ENCODE measurements at regions not wholly inside any gene's neighbourhood (a gene's known extent, or its start where the extent isn't known, plus 50 kb on each side); places are given as distances from the start of the nearest gene placed in this dataset.
A peak's percentile ranks its signal among the peaks of the same experiment; 100 is the strongest.

GRCh38 chr9:107932601-107933000 is 443.0 kb upstream of the KLF4 start:
- no peak for DNase-seq

- DNase-seq: no peak
These were observed 442.5 kb upstream of the KLF4 start for GRCh38 chr9:107932046-107932445.

- no peak for DNase-seq
These were observed 441.6 kb upstream of the KLF4 start for GRCh38 chr9:107931071-107931715.

DNA sequence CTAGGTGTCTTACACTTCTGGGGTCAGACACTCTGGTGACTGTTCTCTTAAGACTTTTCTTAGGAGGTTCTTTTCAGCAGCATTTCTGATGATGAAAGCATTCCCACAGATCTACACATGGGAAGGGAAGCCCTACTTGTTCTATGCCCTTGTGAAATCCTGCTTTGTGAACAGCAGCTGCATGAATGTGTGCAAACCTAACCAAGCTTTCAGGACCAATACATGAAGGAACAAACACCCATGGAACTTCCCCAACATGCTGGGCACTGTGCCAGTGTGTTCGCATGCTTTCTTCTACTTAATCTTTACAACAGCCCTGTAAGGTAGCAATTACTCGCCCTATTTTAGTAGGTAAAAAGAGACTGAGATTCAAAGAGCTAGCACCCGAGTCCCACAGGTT is 439.9 kb upstream of the KLF4 start:
- DNase-seq: no peak

DNA sequence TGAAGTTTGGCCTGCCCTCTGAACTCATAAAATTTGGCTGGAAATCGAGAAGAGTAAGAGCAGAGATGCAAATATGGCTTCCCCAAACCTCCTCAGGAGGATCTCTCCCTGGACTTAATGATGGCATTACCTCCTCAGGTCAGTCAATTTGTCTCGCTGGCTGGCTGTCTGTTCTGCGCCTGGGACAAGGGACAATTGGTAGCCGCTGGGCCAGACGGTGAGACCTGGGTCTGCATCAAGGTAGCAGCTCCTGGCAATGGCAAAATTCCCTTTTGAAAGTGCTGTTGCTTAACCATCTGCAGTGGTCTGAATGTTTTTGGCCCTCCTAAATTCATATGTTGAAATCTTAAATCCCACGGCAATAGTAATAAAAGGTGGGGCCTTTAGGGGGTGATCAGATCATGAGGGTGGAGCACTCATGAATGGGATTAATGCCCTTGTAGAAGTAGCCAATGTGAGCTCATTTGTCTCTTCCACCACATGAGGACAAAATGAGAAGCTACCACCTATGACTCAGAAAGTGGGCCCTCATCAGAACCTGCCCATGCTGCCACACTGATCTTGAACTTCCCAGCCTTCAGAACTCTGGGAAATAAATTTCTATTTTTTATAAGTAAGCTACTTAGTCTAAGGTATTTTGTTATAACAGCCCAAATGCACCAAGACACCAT is 439.3 kb upstream of the KLF4 start:
- DNase-seq: no peak

DNA sequence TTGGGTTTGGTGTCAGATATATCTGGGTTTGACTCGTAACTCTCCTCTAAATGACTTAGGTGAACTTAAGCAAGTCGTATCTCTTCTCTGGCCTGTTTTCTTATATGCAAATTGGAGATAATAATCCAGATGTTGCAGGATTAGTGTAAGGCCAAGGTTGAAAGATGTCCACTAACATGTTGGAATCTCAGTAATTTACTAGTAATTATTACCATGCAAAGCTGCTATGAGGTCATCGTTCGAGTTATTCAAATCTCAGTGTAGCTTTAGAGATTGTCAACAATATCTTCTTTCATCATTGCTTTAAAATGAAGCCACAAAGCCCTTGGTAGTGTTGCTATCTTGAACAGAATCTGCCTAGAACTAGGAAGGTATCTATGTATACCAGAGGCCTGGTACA is 437.7 kb upstream of the KLF4 start:
- no peak for DNase-seq

GRCh38 chr9:107925749-107926297 is 436.3 kb upstream of the KLF4 start:
- no peak for DNase-seq

DNA sequence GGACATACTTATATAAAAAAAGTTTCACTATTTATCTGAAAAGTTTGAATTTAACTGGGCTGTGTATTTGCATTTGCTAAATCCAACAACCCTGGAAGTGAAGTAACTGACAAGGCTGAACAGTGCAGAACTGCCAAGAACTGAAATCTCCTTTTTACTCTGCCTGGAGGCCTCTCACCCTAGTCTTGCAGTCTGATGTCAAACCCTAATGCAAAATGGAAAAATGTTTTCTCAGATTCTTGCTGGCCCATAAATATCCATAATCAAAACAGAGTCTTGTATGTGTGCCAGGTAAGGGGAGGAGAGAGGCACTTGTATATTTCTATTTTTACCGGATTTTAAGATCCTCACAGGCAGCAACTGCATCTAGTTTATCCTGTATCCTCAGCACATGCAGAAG is 432.7 kb upstream of the KLF4 start:
- no peak for DNase-seq

GRCh38 chr9:107919263-107919662 is 429.7 kb upstream of the KLF4 start:
- no peak for DNase-seq

DNA sequence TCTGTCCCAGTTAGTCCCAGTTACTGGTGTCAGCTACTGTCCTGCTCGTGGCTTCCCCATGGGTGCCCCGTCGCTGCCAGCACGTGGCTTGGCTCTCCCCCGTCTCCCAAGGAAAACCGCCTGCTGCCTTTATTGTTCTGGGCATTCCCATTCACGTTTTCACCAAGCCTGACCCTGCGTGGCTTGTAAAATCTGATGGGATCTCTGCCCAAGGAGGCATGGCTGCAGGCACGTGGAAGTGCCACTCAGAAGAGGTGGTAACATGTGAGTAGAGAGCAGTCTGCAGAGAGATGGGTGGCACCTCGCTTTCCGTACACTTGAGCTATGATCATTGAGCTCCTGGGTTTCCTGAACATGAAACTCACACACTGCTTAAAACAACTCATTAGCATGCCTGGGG is 429.2 kb upstream of the KLF4 start:
- DNase-seq: no peak

DNA sequence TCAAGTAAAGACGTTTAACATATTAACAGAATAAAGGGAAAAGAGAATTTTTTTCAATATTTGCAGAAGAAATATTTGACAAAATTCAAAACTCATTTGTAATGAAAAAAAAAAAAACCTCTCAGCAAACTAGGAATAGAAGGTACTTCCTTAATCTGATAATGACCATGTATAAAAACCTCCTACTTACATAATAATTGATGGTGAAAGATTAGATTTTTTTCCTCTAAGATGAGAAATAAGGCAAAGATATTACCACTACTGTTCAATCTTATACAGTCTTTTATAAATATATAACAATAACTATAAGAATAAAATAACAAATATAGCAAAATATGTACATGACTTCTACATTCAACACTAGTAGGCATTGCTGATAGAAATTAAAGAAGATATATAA is 424.6 kb upstream of the KLF4 start:
- DNase-seq: no peak

DNA sequence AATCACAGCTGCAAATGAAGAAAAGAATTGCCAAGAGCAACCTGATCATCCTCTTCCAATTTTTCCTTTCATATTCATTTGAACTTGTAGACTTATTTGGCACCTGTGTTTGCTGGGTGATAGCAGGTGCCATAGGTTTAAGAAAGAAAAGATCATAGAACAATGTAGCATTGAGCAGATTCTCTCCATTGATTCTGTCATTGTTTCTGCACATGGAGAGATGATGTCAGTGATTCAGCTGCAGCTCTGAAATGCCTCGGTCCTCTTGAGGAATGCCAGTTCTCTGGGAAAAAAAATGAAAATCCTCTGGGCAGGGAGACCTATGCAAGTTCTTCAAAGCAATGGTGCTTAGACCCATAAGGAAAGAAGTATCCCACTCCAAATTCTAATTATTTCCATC is 418.1 kb upstream of the KLF4 start:
- no peak for DNase-seq

- DNase-seq: no peak
These were observed 417.7 kb upstream of the KLF4 start for GRCh38 chr9:107907255-107907654.

DNA sequence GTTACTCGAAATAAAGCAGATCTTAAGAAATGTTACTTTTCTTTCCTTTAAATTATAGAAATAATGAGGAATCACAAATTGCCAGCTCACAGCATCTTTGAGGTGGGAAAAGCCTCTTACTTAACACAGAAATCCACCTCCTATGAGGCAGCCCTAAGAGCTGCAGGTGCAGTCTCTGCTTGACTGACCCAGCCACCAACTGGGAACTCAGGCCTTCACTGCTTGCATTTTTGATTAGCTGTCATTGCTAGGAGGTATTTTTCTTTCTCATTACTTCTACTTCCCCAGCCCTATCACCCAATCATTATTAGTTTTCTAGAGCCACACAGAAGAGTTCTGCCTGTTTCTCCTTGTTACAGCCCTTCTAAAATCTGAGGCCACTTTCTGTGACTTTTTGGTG is 416.5 kb upstream of the KLF4 start:
- no peak for DNase-seq

DNA sequence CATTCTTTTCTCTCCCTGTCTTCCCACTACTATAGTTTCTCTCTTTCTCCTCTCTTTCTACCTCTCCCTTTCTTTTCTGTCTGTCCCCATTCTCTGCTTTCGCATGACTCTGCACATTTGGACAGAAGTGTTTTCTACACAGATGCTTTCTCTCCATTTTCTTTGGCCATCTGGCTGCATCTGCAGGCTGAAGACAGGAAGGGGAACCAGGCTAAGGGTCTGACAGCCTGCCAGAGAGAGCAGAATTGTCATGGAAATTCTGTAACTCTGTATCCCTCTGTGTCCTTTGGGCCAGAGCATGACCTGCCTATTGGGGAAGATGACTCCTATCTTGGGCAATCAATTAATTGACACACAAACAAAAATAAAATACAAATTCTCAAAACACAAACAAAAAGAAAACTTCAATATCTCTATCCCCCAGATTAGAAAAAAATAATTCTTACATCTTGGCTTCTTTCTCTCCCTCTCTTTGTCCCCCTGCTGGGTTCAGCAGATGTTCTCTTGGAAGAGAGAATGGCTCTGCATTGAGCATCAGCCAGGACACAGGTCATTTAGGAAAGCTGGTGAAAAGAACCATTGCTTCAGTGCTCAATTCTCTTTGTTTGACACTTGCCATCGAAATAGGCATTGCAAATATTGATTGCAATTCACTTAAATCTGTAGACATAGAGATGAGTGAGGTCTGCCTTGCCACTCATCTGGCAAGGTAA is 415.9 kb upstream of the KLF4 start:
- DNase-seq: no peak

DNA sequence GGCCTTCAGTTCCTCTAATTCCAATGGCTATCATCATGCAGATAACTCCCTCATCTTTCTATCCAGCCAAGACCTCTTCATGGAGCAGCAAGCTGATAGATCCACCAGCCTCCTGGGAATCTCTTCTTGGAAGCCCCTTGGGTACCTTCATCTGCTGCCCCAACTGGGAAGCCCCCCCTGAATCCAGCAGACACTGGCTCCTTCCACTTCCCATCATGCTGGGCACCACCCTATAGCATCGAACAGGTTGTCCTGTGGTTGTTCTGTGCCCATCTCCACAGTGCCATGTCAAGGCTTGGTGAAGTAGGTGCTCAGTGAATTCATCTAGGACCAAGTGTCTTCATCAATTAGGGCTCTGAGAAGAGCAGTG is 410.4 kb upstream of the KLF4 start:
- DNase-seq: no peak

DNA sequence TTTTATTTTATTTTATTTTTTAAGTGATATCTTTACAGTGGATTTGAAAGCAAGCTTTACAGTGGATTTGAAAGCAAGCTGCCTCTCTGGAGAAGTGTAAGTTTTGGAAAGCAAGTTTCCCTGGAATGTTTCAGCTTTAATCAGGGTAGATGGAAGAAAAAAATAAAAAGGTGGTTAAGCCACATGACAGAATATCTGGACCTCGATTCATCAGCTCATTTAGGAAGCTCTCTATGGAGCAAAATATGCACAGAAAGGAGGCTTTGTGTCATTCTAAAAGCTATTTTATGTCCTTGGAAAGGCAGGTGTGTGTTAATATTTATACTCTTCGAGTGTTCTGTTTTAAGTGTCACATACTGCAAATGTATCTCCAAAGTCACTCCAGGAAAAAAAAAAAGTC is 409.2 kb upstream of the KLF4 start:
- DNase-seq: no peak

GRCh38 chr9:107896544-107896943 is 407.0 kb upstream of the KLF4 start:
- DNase-seq: no peak

DNA sequence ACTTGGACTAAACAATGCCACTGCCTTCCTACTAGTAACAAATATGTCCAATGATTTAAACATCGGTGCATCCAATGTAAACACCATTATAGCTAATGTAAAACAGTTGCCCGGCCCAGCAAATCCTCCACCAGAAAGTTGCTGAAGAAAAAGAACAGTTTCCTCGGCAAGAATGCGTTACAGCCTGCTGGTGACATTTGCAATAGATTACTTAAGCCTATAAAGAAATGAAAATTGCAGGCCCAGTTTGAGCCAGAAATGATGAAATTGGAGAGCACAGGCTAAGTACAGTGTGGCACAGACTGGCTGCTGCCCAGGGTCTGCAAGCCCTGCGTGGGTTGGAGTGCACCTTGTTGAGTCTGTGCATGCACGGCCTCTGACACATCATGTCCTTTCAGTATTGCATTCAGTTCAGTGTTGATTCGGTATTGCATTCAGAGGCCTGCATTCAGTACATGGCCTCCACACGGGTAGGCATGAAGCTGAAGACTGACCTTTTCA is 406.0 kb upstream of the KLF4 start:
- DNase-seq: no peak

DNA sequence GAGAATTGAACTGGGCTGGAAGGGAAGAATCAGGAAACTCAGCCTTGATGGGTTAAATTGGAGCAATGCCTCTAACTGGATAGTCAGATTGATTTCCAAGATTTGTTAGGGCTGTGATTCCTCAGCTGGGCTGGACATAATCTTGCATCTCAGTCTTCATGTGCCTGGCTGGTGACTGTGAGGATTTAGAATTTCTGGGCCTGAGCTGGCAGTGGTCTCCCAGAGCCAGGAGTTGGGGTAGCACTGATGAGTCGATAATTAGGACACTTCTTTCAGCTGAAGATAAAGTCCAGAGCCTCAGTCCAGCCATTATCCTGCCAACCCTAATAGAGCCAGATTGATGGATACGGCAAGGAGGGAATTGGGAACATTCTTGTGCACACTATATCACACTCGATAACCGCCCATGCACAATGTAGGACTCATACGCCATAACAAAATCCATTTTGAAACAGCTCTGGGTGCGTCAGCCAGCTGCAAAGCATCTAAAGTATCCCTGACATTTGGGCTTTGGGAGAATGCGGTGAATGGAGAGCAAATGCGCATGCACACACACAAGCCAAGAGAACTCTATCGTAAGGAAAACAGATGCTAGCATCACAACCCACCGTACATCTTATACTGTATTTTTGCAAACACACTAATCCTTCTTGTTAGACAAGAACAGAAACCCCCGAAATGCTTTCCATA is 405.1 kb upstream of the KLF4 start:
- peak; percentile 66 for DNase-seq

- DNase-seq: no peak
These were observed 401.4 kb upstream of the KLF4 start for GRCh38 chr9:107890921-107891465.

- no peak for DNase-seq
These were observed 399.2 kb upstream of the KLF4 start for GRCh38 chr9:107888773-107889227.

- no peak for DNase-seq
These were observed 397.3 kb upstream of the KLF4 start for GRCh38 chr9:107886826-107887225.
